Dendritic cell treated with granulocyte-macrophage colony-stimulating factor and Interleukin-4, amounts not matched to agents 40 ng/mL and 50 ng/mL, for 4 days (primary cell): ENCODE measurements at regions not wholly inside any gene's neighbourhood (a gene's known extent, or its start where the extent isn't known, plus 50 kb on each side); places are given as distances from the start of the nearest gene placed in this dataset.

Source experiments
- H3K27ac Mint-ChIP-seq: one replicate; pipeline ENCODE4 v1.8.0; 2022; ENCODE audit warnings: mild to moderate bottlenecking, mixed read lengths
- H3K27me3 Mint-ChIP-seq: one replicate; pipeline ENCODE4 v1.8.0; 2022; ENCODE audit warnings: mild to moderate bottlenecking, mixed read lengths
- H3K36me3 Mint-ChIP-seq: one replicate; pipeline ENCODE4 v1.8.0; 2022; ENCODE audit warnings: low read depth, mixed read lengths
- H3K4me1 Mint-ChIP-seq: one replicate; pipeline ENCODE4 v1.8.0; 2022; ENCODE audit warnings: low read depth, mixed read lengths
- H3K4me3 Mint-ChIP-seq: one replicate; pipeline ENCODE4 v1.8.0; 2022; ENCODE audit warnings: mild to moderate bottlenecking, moderate library complexity, mixed read lengths
- H3K9me3 Mint-ChIP-seq: one replicate; pipeline ENCODE4 v1.8.0; 2022; ENCODE audit warnings: mixed read lengths
- intact Hi-C: fragments of 100-400 bp; cut with micrococcal nuclease; formaldehyde crosslinking; loops from one replicate; pipeline ENCODE4 v1.15.0; 2022

DNA sequence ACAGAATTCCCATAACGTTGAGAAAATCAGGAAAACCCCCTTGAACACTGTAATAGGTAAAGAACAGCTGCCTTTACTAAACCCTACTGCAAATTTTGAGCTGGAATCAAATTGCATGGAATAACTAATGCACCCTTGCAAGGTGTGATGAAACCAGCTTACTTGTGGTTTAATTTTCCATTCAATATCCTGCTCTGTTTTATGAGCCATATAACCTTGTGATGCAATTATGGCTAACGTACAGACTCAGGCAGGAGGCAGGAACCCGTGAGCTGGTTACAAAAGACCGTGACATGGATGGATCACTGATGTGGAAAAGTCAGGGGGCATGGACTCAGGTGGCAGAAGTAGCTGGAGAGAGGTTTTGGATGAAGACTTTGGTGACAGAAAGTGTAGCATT lies 438.6 kb downstream of the COG6 start:
- Mint-ChIP-seq H3K9me3 (peaks cover 7% of the 10 kb centered on the region), H3K36me3 (no peaks in the 10 kb centered on the region), H3K4me1 (no peaks in the 10 kb centered on the region), H3K27me3 (no peaks in the 10 kb centered on the region), H3K4me3 (no peak overlapping the region), H3K27ac (no peak overlapping the region)
- intact Hi-C loops: no loop called here

GRCh38 chr13:40095695-40096356 lies 440.4 kb downstream of the COG6 start:
- no peak overlapping the region for H3K4me3 Mint-ChIP-seq
- H3K9me3 Mint-ChIP-seq: peaks cover 10% of the 10 kb centered on the region
- H3K36me3 Mint-ChIP-seq: no peaks in the 10 kb centered on the region
- no peak overlapping the region for H3K27ac Mint-ChIP-seq
- H3K27me3 Mint-ChIP-seq: no peaks in the 10 kb centered on the region
- no peaks in the 10 kb centered on the region for H3K4me1 Mint-ChIP-seq
- intact Hi-C loops: no loop called here

DNA sequence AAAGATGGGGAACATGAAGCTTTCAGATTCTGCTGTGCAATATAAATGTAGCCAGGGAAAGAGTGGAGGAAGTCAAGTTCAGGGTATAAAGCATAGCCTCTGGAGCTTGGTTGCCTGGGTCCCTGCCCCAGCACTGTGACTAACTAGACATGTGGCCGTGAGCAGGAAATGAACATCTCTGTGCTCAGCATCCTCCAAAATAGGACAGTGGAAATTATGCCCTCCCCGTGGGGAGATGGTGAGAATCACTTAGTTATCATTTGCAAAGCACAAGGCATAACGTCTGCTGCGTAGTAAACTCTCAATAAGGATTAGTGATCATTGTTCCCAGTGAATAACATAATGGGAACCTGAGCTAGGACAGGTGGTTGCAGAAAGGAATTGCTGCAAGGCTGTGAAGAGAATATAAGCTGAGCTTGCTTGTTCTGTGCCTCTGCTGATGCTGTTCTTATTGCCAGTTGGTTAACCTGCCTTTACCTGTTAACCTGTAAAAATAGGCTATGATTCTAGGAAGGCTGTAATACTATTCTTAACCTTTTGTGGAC lies 441.0 kb downstream of the COG6 start:
- intact Hi-C loops: no loop called here
- no peaks in the 10 kb centered on the region for H3K27me3 Mint-ChIP-seq
- H3K36me3 Mint-ChIP-seq: no peaks in the 10 kb centered on the region
- H3K9me3 Mint-ChIP-seq: peaks cover 15% of the 10 kb centered on the region
- no peak overlapping the region for H3K27ac Mint-ChIP-seq
- no peaks in the 10 kb centered on the region for H3K4me1 Mint-ChIP-seq
- no peak overlapping the region for H3K4me3 Mint-ChIP-seq

- Mint-ChIP-seq H3K27me3 (no peaks in the 10 kb centered on the region), H3K9me3 (peaks cover 15% of the 10 kb centered on the region), H3K36me3 (no peaks in the 10 kb centered on the region), H3K27ac (no peak overlapping the region), H3K4me1 (no peaks in the 10 kb centered on the region), H3K4me3 (no peak overlapping the region)
- intact Hi-C loops: no loop called here
Measured at GRCh38 chr13:40098246-40098645, 442.8 kb downstream of the COG6 start.

GRCh38 chr13:40101708-40102359 lies 446.4 kb downstream of the COG6 start:
- H3K36me3 Mint-ChIP-seq: no peaks in the 10 kb centered on the region
- no peak overlapping the region for H3K4me3 Mint-ChIP-seq
- peaks cover 15% of the 10 kb centered on the region for H3K9me3 Mint-ChIP-seq
- intact Hi-C loops: no loop called here
- no peaks in the 10 kb centered on the region for H3K27me3 Mint-ChIP-seq
- H3K27ac Mint-ChIP-seq: no peak overlapping the region
- no peaks in the 10 kb centered on the region for H3K4me1 Mint-ChIP-seq

- H3K4me3 Mint-ChIP-seq: no peak overlapping the region
- intact Hi-C loops: no loop called here
- H3K27ac Mint-ChIP-seq: no peak overlapping the region
- H3K36me3 Mint-ChIP-seq: no peaks in the 10 kb centered on the region
- H3K4me1 Mint-ChIP-seq: no peaks in the 10 kb centered on the region
- H3K9me3 Mint-ChIP-seq: peaks cover 15% of the 10 kb centered on the region
- H3K27me3 Mint-ChIP-seq: no peaks in the 10 kb centered on the region
Measured at GRCh38 chr13:40102360-40102727, 446.9 kb downstream of the COG6 start.

DNA sequence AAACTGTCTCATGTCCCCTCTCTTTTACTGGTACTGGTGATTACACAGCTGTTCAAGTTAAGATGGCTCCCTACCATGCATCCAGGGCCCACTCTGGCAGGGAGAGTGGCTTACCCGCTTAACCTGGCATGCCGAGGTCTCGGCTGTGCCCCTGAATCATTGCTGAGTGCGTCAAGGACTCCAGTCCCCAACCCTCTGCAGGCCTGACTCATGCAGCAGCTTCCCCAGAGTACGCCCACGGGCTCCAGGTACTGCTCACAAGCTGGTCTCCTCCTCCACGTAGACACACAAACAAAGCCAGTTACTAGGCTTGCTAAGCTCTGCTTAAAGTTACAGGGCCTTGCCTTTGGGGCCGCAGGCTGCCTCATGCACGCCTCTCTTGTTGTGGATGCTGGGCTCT lies 447.4 kb downstream of the COG6 start:
- Mint-ChIP-seq H3K4me3 (no peak overlapping the region), H3K27me3 (no peaks in the 10 kb centered on the region), H3K9me3 (peaks cover 15% of the 10 kb centered on the region), H3K36me3 (no peaks in the 10 kb centered on the region), H3K4me1 (no peaks in the 10 kb centered on the region), H3K27ac (no peak overlapping the region)
- intact Hi-C loops: no loop called here

DNA sequence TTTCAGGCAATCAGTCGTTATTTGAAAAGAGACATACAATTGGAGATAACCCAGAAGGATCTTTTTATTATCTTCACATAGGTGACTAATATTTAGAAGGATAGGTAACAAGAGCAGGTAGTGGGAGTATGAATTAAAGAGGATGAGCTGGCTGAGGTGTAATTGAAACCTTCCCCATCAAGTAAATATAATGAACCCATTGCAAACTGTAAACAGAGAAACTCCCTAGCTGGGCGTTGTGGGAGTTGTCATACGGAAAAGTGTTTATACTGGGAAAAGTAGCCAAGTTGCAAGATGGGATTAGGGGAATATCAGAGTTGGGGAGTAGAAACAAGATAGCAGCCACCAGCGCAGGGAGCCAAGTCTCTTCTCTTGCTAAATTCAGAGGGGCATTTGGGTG lies 448.4 kb downstream of the COG6 start:
- Mint-ChIP-seq H3K4me1 (peaks cover 2% of the 10 kb centered on the region), H3K9me3 (peaks cover 10% of the 10 kb centered on the region), H3K27ac (no peak overlapping the region), H3K4me3 (no peak overlapping the region), H3K27me3 (no peaks in the 10 kb centered on the region), H3K36me3 (no peaks in the 10 kb centered on the region)
- intact Hi-C loops: no loop called here

DNA sequence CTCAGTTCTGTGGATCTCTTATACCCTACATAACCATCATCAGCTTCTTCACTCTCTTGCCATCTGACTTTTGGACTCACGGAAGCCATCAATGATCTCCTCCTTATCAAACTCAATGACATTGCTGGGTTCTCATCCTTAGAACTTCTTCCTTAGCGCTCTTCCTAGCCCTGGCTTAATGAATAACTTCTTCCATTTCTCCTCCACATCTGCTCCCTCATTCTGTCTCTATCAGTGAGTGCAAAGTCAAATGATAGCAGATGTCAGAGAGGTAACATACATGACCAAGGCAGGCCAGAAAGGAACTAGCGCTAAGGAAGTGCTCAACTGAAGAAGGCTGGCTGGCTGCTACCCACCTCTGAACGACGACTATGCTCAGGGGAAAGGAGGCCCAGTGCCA lies 449.8 kb downstream of the COG6 start:
- intact Hi-C loops: no loop called here
- H3K4me1 Mint-ChIP-seq: peaks cover 15% of the 10 kb centered on the region

GRCh38 chr13:40109351-40109844 lies 453.9 kb downstream of the COG6 start:
- Mint-ChIP-seq H3K9me3 (peaks cover 6% of the 10 kb centered on the region), H3K27me3 (no peaks in the 10 kb centered on the region), H3K4me3 (no peak overlapping the region), H3K36me3 (no peaks in the 10 kb centered on the region), H3K4me1 (peaks cover 15% of the 10 kb centered on the region), H3K27ac (no peak overlapping the region)
- intact Hi-C loops: no loop called here

More for the DNA sequence above, 449.8 kb downstream of the COG6 start:
- Mint-ChIP-seq H3K27ac (no peak overlapping the region), H3K36me3 (no peaks in the 10 kb centered on the region), H3K4me3 (no peak overlapping the region), H3K9me3 (peaks cover 11% of the 10 kb centered on the region), H3K27me3 (no peaks in the 10 kb centered on the region)

DNA sequence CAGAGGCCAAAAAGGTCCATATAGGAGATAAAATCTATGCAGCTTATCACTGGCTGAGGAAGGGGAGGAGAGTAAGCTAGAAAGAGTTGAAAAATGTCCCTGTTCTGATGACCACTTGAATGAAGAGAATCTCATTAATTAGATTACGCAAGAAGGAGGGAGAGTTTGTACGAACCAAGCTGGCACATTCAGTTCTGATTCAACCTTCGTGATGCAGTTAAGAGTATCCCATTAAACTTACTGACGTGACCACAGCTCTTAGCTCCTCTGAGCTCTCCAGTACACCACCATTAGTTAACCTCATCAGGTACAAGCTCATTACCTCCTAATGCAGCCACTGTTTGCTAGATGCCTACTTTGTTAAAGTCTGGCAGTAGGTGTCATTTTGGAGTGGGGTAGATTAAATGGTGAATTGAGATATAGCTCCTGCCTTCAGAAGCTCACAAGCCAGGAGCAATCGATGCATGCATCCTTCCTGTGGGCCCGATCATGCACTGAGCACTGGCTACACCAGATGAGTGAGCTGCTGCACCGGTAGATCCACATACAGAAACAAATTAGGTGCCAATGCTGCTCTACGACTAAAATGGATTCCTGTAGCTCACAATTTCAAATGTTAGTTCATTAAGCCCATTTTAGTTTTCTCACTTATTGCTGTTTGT lies 458.3 kb downstream of the COG6 start:
- no peak overlapping the region for H3K4me3 Mint-ChIP-seq
- no peak overlapping the region for H3K27ac Mint-ChIP-seq
- peaks cover 20% of the 10 kb centered on the region for H3K4me1 Mint-ChIP-seq
- intact Hi-C loops: no loop called here
- H3K36me3 Mint-ChIP-seq: no peaks in the 10 kb centered on the region
- H3K9me3 Mint-ChIP-seq: peaks cover 6% of the 10 kb centered on the region
- H3K27me3 Mint-ChIP-seq: no peaks in the 10 kb centered on the region

DNA sequence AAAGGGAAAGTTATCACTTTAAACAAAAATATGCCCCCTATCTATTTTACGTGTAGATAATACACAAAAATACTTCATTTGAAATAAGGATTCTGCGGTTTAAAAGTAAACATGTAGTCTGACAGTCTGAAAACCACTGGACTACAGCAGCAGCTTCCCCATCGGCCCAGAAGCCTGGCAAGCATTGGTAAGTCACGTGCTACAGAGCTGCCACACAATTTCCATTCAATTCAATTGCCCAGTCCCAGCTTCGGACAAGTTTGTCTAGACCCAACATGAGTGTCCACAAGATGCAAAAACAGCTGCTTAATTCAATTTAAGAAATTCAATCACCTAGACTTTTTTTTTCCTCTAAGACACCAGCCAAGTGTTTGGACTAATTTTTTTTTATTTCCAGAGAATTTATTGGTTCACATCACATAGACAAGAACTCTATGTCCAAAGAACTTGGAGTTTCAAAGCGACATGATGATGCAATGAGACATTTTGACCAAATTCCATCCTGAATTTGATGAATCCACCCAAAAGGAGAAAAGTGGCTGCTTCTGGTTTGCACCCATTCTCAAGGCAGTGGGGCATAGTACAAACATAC lies 458.9 kb downstream of the COG6 start:
- Mint-ChIP-seq H3K36me3 (no peaks in the 10 kb centered on the region), H3K27me3 (no peaks in the 10 kb centered on the region), H3K4me1 (peaks cover 14% of the 10 kb centered on the region), H3K4me3 (no peak overlapping the region), H3K9me3 (peaks cover 7% of the 10 kb centered on the region), H3K27ac (no peak overlapping the region)
- intact Hi-C loops: no loop called here

GRCh38 chr13:40115426-40115825 lies 460.0 kb downstream of the COG6 start:
- H3K27ac Mint-ChIP-seq: no peak overlapping the region
- H3K27me3 Mint-ChIP-seq: no peaks in the 10 kb centered on the region
- no peak overlapping the region for H3K4me3 Mint-ChIP-seq
- peaks cover 6% of the 10 kb centered on the region for H3K4me1 Mint-ChIP-seq
- H3K9me3 Mint-ChIP-seq: peaks cover 9% of the 10 kb centered on the region
- H3K36me3 Mint-ChIP-seq: no peaks in the 10 kb centered on the region
- intact Hi-C loops: no loop called here

DNA sequence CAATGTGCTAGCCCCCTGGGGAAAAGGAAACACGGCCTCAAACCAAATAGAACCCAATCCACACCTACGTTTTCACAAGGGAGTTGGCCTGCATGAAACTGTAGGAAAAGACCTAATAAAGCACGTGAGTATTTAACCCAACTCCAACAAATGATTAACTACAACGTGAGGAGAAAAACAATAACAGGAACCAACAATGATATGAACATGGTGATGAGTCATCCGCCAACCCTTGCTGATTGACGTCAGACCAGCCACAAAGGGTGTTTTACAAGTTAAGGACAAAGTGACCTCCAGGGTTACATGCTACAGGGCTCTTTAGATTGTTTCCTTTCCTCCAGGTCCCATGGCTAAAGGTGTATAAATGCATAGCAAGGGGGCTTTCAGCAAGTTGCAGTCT lies 460.5 kb downstream of the COG6 start:
- Mint-ChIP-seq H3K27ac (no peak overlapping the region), H3K9me3 (peaks cover 9% of the 10 kb centered on the region), H3K27me3 (no peaks in the 10 kb centered on the region), H3K36me3 (no peaks in the 10 kb centered on the region), H3K4me1 (peaks cover 6% of the 10 kb centered on the region), H3K4me3 (no peak overlapping the region)
- intact Hi-C loops: no loop called here
